ENCODE measurements at regions not wholly inside any gene's neighbourhood (a gene's known extent, or its start where the extent isn't known, plus 50 kb on each side); places are given as distances from the start of the nearest gene placed in this dataset.

DNA sequence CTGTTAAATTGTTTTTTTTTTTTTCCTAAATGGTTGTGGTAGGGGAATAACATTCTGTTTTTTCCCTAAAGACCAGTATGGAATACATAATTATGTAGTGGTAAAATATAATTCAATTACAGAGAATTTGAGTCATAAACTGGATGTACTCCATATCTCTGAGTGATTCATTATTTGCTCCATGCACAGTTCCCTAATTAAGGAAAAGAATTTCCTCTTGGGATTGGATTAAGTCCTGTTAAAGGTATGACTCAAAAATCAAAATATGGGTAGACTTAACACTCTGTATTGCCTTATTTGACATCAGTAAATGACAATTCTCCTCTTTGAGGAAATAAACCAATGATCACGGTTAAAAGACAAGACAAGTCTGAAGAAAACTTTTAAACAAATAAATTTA is 78.0 kb upstream of the KCNH8 start:
- Histone ChIP-seq H3K9me3 (ENCODE audit: severe bottlenecking) (peaks cover 7% of the 10 kb centered on the region), H3K4me3 (ENCODE audit: low read depth, low read length) (no peak overlapping the region), H3K27me3 (ENCODE audit: insufficient read depth, low read depth, severe bottlenecking) (no peaks in the 10 kb centered on the region), H3K36me3 (no peaks in the 10 kb centered on the region), H3K27ac (no peak overlapping the region)
- no peak for DNase-seq
- TF ChIP-seq, protein P1, sequence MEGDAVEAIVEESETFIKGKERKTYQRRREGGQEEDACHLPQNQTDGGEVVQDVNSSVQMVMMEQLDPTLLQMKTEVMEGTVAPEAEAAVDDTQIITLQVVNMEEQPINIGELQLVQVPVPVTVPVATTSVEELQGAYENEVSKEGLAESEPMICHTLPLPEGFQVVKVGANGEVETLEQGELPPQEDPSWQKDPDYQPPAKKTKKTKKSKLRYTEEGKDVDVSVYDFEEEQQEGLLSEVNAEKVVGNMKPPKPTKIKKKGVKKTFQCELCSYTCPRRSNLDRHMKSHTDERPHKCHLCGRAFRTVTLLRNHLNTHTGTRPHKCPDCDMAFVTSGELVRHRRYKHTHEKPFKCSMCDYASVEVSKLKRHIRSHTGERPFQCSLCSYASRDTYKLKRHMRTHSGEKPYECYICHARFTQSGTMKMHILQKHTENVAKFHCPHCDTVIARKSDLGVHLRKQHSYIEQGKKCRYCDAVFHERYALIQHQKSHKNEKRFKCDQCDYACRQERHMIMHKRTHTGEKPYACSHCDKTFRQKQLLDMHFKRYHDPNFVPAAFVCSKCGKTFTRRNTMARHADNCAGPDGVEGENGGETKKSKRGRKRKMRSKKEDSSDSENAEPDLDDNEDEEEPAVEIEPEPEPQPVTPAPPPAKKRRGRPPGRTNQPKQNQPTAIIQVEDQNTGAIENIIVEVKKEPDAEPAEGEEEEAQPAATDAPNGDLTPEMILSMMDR (IDR thresholded peaks at IDR 0.05; ENCODE audit: low read depth, low read length), result no peak

DNA sequence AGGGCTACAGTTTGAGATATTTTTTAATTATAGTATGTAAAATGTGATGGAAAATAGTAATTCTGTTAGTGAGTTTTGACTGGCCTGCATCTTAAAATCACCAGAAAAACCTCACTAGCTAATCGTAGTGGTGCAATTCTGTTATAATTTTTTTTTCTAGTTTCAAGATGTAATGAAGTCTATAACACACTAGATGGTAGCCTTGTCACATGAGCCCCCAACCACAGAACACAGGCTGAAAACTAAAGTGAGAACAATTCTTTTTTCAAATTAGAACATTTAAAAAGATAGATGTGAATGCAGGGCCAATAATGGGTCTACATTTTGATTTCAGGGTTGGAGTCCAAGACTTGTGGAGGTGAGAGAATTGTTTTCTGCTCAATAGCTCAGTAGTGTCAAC is 83.3 kb upstream of the KCNH8 start:
- no peaks in the 10 kb centered on the region for H3K36me3 ChIP-seq
- no peak overlapping the region for H3K27ac ChIP-seq
- TF ChIP-seq, protein P1 (IDR thresholded peaks at IDR 0.05; ENCODE audit: low read depth, low read length), result peak; percentile 39
- DNase-seq, result no peak
- peaks cover 7% of the 10 kb centered on the region for H3K9me3 ChIP-seq (ENCODE audit: severe bottlenecking)
- no peaks in the 10 kb centered on the region for H3K27me3 ChIP-seq (ENCODE audit: insufficient read depth, low read depth, severe bottlenecking)
- H3K4me3 ChIP-seq (ENCODE audit: low read depth, low read length), result no peak overlapping the region

GRCh38 chr3:19063936-19064335 is 84.4 kb upstream of the KCNH8 start:
- H3K27ac ChIP-seq, result no peak overlapping the region
- DNase-seq, result no peak
- H3K9me3 ChIP-seq (ENCODE audit: severe bottlenecking), result peaks cover 2% of the 10 kb centered on the region
- H3K4me3 ChIP-seq (ENCODE audit: low read depth, low read length), result no peak overlapping the region
- TF ChIP-seq, protein P1 (IDR thresholded peaks at IDR 0.05; ENCODE audit: low read depth, low read length), result no peak
- no peaks in the 10 kb centered on the region for H3K36me3 ChIP-seq
- H3K27me3 ChIP-seq (ENCODE audit: insufficient read depth, low read depth, severe bottlenecking), result no peaks in the 10 kb centered on the region

- Histone ChIP-seq H3K27ac (no peak overlapping the region), H3K36me3 (no peaks in the 10 kb centered on the region), H3K9me3 (ENCODE audit: severe bottlenecking) (no peaks in the 10 kb centered on the region), H3K27me3 (ENCODE audit: insufficient read depth, low read depth, severe bottlenecking) (no peaks in the 10 kb centered on the region), H3K4me3 (ENCODE audit: low read depth, low read length) (no peak overlapping the region)
- TF ChIP-seq, protein P1 (IDR thresholded peaks at IDR 0.05; ENCODE audit: low read depth, low read length), result no peak
- no peak for DNase-seq
Measured at GRCh38 chr3:19060404-19060803, 87.9 kb upstream of the KCNH8 start.

GRCh38 chr3:19052874-19053273 is 95.4 kb upstream of the KCNH8 start:
- no peak overlapping the region for H3K27ac ChIP-seq
- no peak overlapping the region for H3K4me3 ChIP-seq (ENCODE audit: low read depth, low read length)
- TF ChIP-seq, protein P1 (IDR thresholded peaks at IDR 0.05; ENCODE audit: low read depth, low read length), result no peak
- H3K36me3 ChIP-seq, result no peaks in the 10 kb centered on the region
- no peak for DNase-seq
- no peaks in the 10 kb centered on the region for H3K27me3 ChIP-seq (ENCODE audit: insufficient read depth, low read depth, severe bottlenecking)
- no peaks in the 10 kb centered on the region for H3K9me3 ChIP-seq (ENCODE audit: severe bottlenecking)

GRCh38 chr3:19046440-19046839 is 101.9 kb upstream of the KCNH8 start:
- no peak for DNase-seq
- no peak overlapping the region for H3K27ac ChIP-seq
- no peaks in the 10 kb centered on the region for H3K27me3 ChIP-seq (ENCODE audit: insufficient read depth, low read depth, severe bottlenecking)
- H3K9me3 ChIP-seq (ENCODE audit: severe bottlenecking), result no peaks in the 10 kb centered on the region
- no peak overlapping the region for H3K4me3 ChIP-seq (ENCODE audit: low read depth, low read length)
- TF ChIP-seq, protein P1 (IDR thresholded peaks at IDR 0.05; ENCODE audit: low read depth, low read length), result no peak
- H3K36me3 ChIP-seq, result no peaks in the 10 kb centered on the region

Data from WERI-Rb-1 (cell line).